ENCODE measurements at regions not wholly inside any gene's neighbourhood (a gene's known extent, or its start where the extent isn't known, plus 50 kb on each side); places are given as distances from the start of the nearest gene placed in this dataset.

- in situ Hi-C loops (cut with MboI; ENCODE audit: low sequenced_read_pairs in 4 of 4) (no loop called here), intact Hi-C loops (cut with DNase I; ENCODE audit: low total_unique reads) (no loop called here)
- no peak overlapping the region for H3K27ac ChIP-seq
- ATAC-seq (peak in 1 of 2 donors; percentile 44), DNase-seq (peak; percentile 12 to 28)
- no peaks in the 10 kb centered on the region for H3K9me3 ChIP-seq
- no peaks in the 10 kb centered on the region for H3K36me3 ChIP-seq
- no peaks in the 10 kb centered on the region for H3K4me1 ChIP-seq
- TF ChIP-seq CTCF (IDR thresholded peaks at IDR 0.05 in 4 of 5, conservative IDR thresholded peaks at IDR 0.05 in 1 of 5) (no peak), POLR2A (IDR thresholded peaks at IDR 0.05) (no peak)
- no peaks in the 10 kb centered on the region for H3K27me3 ChIP-seq
- H3K4me3 ChIP-seq, result no peak overlapping the region
Measured at GRCh38 chr1:185559684-185560331, 174.4 kb upstream of the HMCN1 start.

GRCh38 chr1:185559151-185559550, 175.0 kb upstream of the HMCN1 start:
- TF ChIP-seq CTCF (IDR thresholded peaks at IDR 0.05 in 4 of 5, conservative IDR thresholded peaks at IDR 0.05 in 1 of 5) (no peak), POLR2A (IDR thresholded peaks at IDR 0.05) (no peak)
- no peak for DNase-seq
- intact Hi-C loops (cut with DNase I; ENCODE audit: low total_unique reads) (no loop called here), in situ Hi-C loops (cut with MboI; ENCODE audit: low sequenced_read_pairs in 4 of 4) (no loop called here)
- Histone ChIP-seq H3K4me1 (no peaks in the 10 kb centered on the region), H3K4me3 (no peak overlapping the region), H3K27ac (no peak overlapping the region), H3K27me3 (no peaks in the 10 kb centered on the region), H3K9me3 (no peaks in the 10 kb centered on the region), H3K36me3 (no peaks in the 10 kb centered on the region)
- no peak for ATAC-seq

- DNase-seq (no peak), ATAC-seq (no peak)
- H3K36me3 ChIP-seq, result no peaks in the 10 kb centered on the region
- H3K4me3 ChIP-seq, result no peak overlapping the region
- in situ Hi-C loops (cut with MboI; ENCODE audit: low sequenced_read_pairs in 4 of 4) (no loop called here), intact Hi-C loops (cut with DNase I; ENCODE audit: low total_unique reads) (no loop called here)
- H3K4me1 ChIP-seq, result no peaks in the 10 kb centered on the region
- no peak for TF ChIP-seq POLR2A (IDR thresholded peaks at IDR 0.05)
- no peak for TF ChIP-seq CTCF (IDR thresholded peaks at IDR 0.05 in 4 of 5, conservative IDR thresholded peaks at IDR 0.05 in 1 of 5)
- H3K27ac ChIP-seq, result no peak overlapping the region
- no peaks in the 10 kb centered on the region for H3K9me3 ChIP-seq
- H3K27me3 ChIP-seq, result no peaks in the 10 kb centered on the region
Measured at GRCh38 chr1:185556561-185556960, 177.6 kb upstream of the HMCN1 start.

- in situ Hi-C loops (cut with MboI; ENCODE audit: low sequenced_read_pairs in 4 of 4), result no loop called here
- Histone ChIP-seq H3K4me1 (no peaks in the 10 kb centered on the region), H3K27ac (no peak overlapping the region), H3K27me3 (no peaks in the 10 kb centered on the region), H3K9me3 (no peaks in the 10 kb centered on the region), H3K4me3 (no peak overlapping the region), H3K36me3 (no peaks in the 10 kb centered on the region)
- TF ChIP-seq CTCF (IDR thresholded peaks at IDR 0.05 in 4 of 5, conservative IDR thresholded peaks at IDR 0.05 in 1 of 5), result no peak
- TF ChIP-seq POLR2A (IDR thresholded peaks at IDR 0.05), result no peak
- no peak for DNase-seq
- no peak for ATAC-seq
- intact Hi-C loops (cut with DNase I; ENCODE audit: low total_unique reads), result no loop called here
Measured at GRCh38 chr1:185555743-185556142, 178.4 kb upstream of the HMCN1 start.

GRCh38 chr1:185551008-185551407, 183.2 kb upstream of the HMCN1 start:
- in situ Hi-C loops (cut with MboI; ENCODE audit: low sequenced_read_pairs in 4 of 4) (no loop called here), intact Hi-C loops (cut with DNase I; ENCODE audit: low total_unique reads) (no loop called here)
- no peaks in the 10 kb centered on the region for H3K9me3 ChIP-seq
- H3K27ac ChIP-seq, result no peak overlapping the region
- H3K4me1 ChIP-seq, result no peaks in the 10 kb centered on the region
- no peak overlapping the region for H3K4me3 ChIP-seq
- ATAC-seq (no peak), DNase-seq (peak; percentile 26 to 48)
- TF ChIP-seq POLR2A (IDR thresholded peaks at IDR 0.05), result no peak
- no peak for TF ChIP-seq CTCF (IDR thresholded peaks at IDR 0.05 in 4 of 5, conservative IDR thresholded peaks at IDR 0.05 in 1 of 5)
- H3K36me3 ChIP-seq, result no peaks in the 10 kb centered on the region
- no peaks in the 10 kb centered on the region for H3K27me3 ChIP-seq
